AG08396 (cell line): ENCODE measurements at regions not wholly inside any gene's neighbourhood (a gene's known extent, or its start where the extent isn't known, plus 50 kb on each side); places are given as distances from the start of the nearest gene placed in this dataset.

Experiments
- DNase-seq: peaks from one replicate; pipeline ENCODE4 v3.0.0; 2012; ENCODE audit warnings: low spot score, mixed read lengths

GRCh38 chr6:92043777-92044176 lies 1375.6 kb downstream of the EPHA7 start:
- no peak for DNase-seq

- DNase-seq, result no peak
Observed at GRCh38 chr6:92026878-92027277, 1392.5 kb downstream of the EPHA7 start.

GRCh38 chr6:92024881-92025280 lies 1394.5 kb downstream of the EPHA7 start:
- no peak for DNase-seq

GRCh38 chr6:92024110-92024509 lies 1395.2 kb downstream of the EPHA7 start:
- DNase-seq, result no peak

- no peak for DNase-seq
Observed at GRCh38 chr6:92023410-92023966, 1395.9 kb downstream of the EPHA7 start.

- DNase-seq, result no peak
Observed at GRCh38 chr6:92011681-92012245, 1407.6 kb downstream of the EPHA7 start.

- no peak for DNase-seq
Observed at GRCh38 chr6:92008757-92009502, 1410.4 kb downstream of the EPHA7 start.

- DNase-seq, result no peak
Observed at GRCh38 chr6:92000112-92000511, 1413.2 kb upstream of the MAP3K7 start.

GRCh38 chr6:91994787-91995186 lies 1407.9 kb upstream of the MAP3K7 start:
- DNase-seq, result no peak

GRCh38 chr6:91982559-91982958 lies 1395.7 kb upstream of the MAP3K7 start:
- DNase-seq, result no peak

GRCh38 chr6:91976797-91977196 lies 1389.9 kb upstream of the MAP3K7 start:
- DNase-seq, result no peak

GRCh38 chr6:91970700-91971099 lies 1383.8 kb upstream of the MAP3K7 start:
- DNase-seq, result no peak

GRCh38 chr6:91965872-91966271 lies 1379.0 kb upstream of the MAP3K7 start:
- DNase-seq, result no peak

GRCh38 chr6:91961671-91962070 lies 1374.8 kb upstream of the MAP3K7 start:
- DNase-seq, result no peak

- DNase-seq, result no peak
Observed at GRCh38 chr6:91961236-91961635, 1374.4 kb upstream of the MAP3K7 start.

- DNase-seq, result no peak
Observed at GRCh38 chr6:91941838-91942237, 1355.0 kb upstream of the MAP3K7 start.

GRCh38 chr6:91940801-91941200 lies 1353.9 kb upstream of the MAP3K7 start:
- DNase-seq, result no peak

- DNase-seq, result no peak
Observed at GRCh38 chr6:91926827-91927226, 1340.0 kb upstream of the MAP3K7 start.

GRCh38 chr6:91926361-91926760 lies 1339.5 kb upstream of the MAP3K7 start:
- DNase-seq, result no peak

- no peak for DNase-seq
Observed at GRCh38 chr6:91911945-91912344, 1325.1 kb upstream of the MAP3K7 start.

GRCh38 chr6:91904586-91905164 lies 1317.8 kb upstream of the MAP3K7 start:
- no peak for DNase-seq

GRCh38 chr6:91895599-91896285 lies 1308.9 kb upstream of the MAP3K7 start:
- DNase-seq, result no peak
